ENCODE measurements at regions not wholly inside any gene's neighbourhood (a gene's known extent, or its start where the extent isn't known, plus 50 kb on each side); places are given as distances from the start of the nearest gene placed in this dataset.

GRCh38 chr5:17810734-17811133 lies 176.5 kb downstream of the TAF11L14 start:
- no peak for TF ChIP-seq Cebpa-rat (IDR thresholded peaks at IDR 0.05)
- no peaks in the 10 kb centered on the region for H3K9me3 ChIP-seq
- no peak overlapping the region for H3K27ac ChIP-seq
- no peak overlapping the region for H3K4me2 ChIP-seq
- peaks cover 1% of the 10 kb centered on the region for H3K4me1 ChIP-seq
- no peak overlapping the region for H3K9ac ChIP-seq
- H4K20me1 ChIP-seq, result no peaks in the 10 kb centered on the region
- no peaks in the 10 kb centered on the region for H3K36me3 ChIP-seq
- H3K4me3 ChIP-seq, result no peak overlapping the region
- no peaks in the 10 kb centered on the region for H3K27me3 ChIP-seq

DNA sequence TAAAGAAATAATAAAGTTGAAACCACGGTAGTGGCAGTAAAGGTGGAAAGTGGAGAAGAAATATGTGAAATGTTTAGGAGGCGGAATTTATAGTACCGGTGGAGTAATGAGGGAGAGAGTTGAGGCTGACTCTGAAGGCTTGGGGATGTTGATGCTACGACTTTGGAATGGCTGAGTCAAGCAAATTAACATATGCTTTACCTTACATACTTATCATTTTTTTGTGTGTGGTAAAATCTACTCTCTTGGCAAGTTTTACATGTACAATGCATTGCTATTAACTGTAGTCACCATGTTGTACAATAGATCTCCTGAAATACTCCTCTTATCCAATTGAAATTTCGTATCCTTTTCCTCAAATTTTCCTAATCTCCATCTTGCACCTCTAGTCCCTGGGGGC lies 179.0 kb downstream of the TAF11L14 start:
- Histone ChIP-seq H3K27me3 (no peaks in the 10 kb centered on the region), H3K4me1 (no peaks in the 10 kb centered on the region), H3K27ac (no peak overlapping the region), H3K4me2 (no peak overlapping the region), H3K36me3 (no peaks in the 10 kb centered on the region), H3K9me3 (no peaks in the 10 kb centered on the region), H4K20me1 (no peaks in the 10 kb centered on the region), H3K4me3 (no peak overlapping the region), H3K9ac (no peak overlapping the region)
- no peak for TF ChIP-seq Cebpa-rat (IDR thresholded peaks at IDR 0.05)

DNA sequence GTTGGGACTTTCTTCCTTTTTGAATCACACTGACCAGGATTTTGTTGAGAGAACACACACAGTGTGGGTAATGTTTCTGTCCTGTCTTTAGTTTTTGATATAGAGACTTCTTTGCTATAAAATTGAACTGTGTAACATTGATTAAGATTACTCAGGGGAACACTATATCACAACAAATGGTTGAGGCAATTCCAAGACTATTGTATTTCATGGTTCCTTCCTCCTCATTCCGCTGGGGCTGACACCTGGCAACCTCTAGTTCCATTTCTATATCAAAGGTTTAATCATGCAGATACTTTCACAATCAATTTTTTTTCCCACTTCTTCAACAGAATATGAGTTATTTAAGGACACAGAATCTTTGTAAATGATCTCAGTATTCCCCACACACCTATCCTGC lies 182.2 kb downstream of the TAF11L14 start:
- no peaks in the 10 kb centered on the region for H4K20me1 ChIP-seq
- no peaks in the 10 kb centered on the region for H3K27me3 ChIP-seq
- no peak overlapping the region for H3K4me3 ChIP-seq
- no peak overlapping the region for H3K4me2 ChIP-seq
- no peaks in the 10 kb centered on the region for H3K9me3 ChIP-seq
- TF ChIP-seq Cebpa-rat (IDR thresholded peaks at IDR 0.05), result no peak
- no peak overlapping the region for H3K9ac ChIP-seq
- H3K36me3 ChIP-seq, result no peaks in the 10 kb centered on the region
- no peak overlapping the region for H3K27ac ChIP-seq
- no peaks in the 10 kb centered on the region for H3K4me1 ChIP-seq

GRCh38 chr5:17816944-17817343 lies 182.7 kb downstream of the TAF11L14 start:
- H3K27ac ChIP-seq, result no peak overlapping the region
- H3K4me1 ChIP-seq, result no peaks in the 10 kb centered on the region
- H3K4me3 ChIP-seq, result no peak overlapping the region
- no peaks in the 10 kb centered on the region for H3K9me3 ChIP-seq
- no peak overlapping the region for H3K9ac ChIP-seq
- no peaks in the 10 kb centered on the region for H3K36me3 ChIP-seq
- no peaks in the 10 kb centered on the region for H4K20me1 ChIP-seq
- H3K4me2 ChIP-seq, result no peak overlapping the region
- H3K27me3 ChIP-seq, result no peaks in the 10 kb centered on the region
- no peak for TF ChIP-seq Cebpa-rat (IDR thresholded peaks at IDR 0.05)

- no peak overlapping the region for H3K9ac ChIP-seq
- H3K27me3 ChIP-seq, result no peaks in the 10 kb centered on the region
- no peaks in the 10 kb centered on the region for H4K20me1 ChIP-seq
- no peak for TF ChIP-seq Cebpa-rat (IDR thresholded peaks at IDR 0.05)
- H3K27ac ChIP-seq, result no peak overlapping the region
- H3K36me3 ChIP-seq, result no peaks in the 10 kb centered on the region
- H3K4me2 ChIP-seq, result no peak overlapping the region
- H3K9me3 ChIP-seq, result no peaks in the 10 kb centered on the region
- no peaks in the 10 kb centered on the region for H3K4me1 ChIP-seq
- H3K4me3 ChIP-seq, result no peak overlapping the region
Measured at GRCh38 chr5:17817990-17818389, 183.7 kb downstream of the TAF11L14 start.

- Histone ChIP-seq H3K27ac (no peak overlapping the region), H3K9ac (no peak overlapping the region), H3K9me3 (no peaks in the 10 kb centered on the region), H3K27me3 (no peaks in the 10 kb centered on the region), H3K4me2 (no peak overlapping the region), H3K4me1 (no peaks in the 10 kb centered on the region), H3K4me3 (no peak overlapping the region), H4K20me1 (no peaks in the 10 kb centered on the region), H3K36me3 (no peaks in the 10 kb centered on the region)
- no peak for TF ChIP-seq Cebpa-rat (IDR thresholded peaks at IDR 0.05)
Measured at GRCh38 chr5:17819783-17820182, 185.5 kb downstream of the TAF11L14 start.

- Histone ChIP-seq H3K4me3 (no peak overlapping the region), H3K9me3 (no peaks in the 10 kb centered on the region), H3K36me3 (no peaks in the 10 kb centered on the region), H4K20me1 (no peaks in the 10 kb centered on the region), H3K27me3 (no peaks in the 10 kb centered on the region), H3K27ac (no peak overlapping the region), H3K9ac (no peak overlapping the region), H3K4me1 (no peaks in the 10 kb centered on the region), H3K4me2 (no peak overlapping the region)
- TF ChIP-seq Cebpa-rat (IDR thresholded peaks at IDR 0.05), result no peak
Measured at GRCh38 chr5:17828681-17829080, 194.4 kb downstream of the TAF11L14 start.

DNA sequence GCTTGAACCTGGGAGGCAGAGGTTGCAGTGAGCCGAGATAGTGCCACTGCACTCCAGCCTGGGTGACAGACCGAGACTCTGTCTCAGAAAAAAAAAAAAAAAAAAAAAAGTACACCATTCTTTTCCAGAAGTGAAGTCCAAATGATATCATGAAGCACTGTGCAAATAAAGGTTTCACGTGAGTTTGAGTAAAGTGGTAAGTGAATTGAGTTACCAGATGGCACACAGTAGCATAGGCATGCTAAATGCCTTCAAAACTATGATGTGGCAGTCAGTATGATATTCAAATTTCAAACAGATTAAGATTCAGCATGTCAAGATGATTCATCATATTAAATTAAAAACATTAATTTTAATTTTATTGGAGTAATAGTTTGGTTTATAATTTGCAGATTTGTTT lies 195.2 kb downstream of the TAF11L14 start:
- Histone ChIP-seq H3K4me1 (no peaks in the 10 kb centered on the region), H3K27me3 (no peaks in the 10 kb centered on the region), H3K36me3 (no peaks in the 10 kb centered on the region), H3K4me3 (no peak overlapping the region), H3K9me3 (no peaks in the 10 kb centered on the region), H4K20me1 (no peaks in the 10 kb centered on the region), H3K27ac (no peak overlapping the region), H3K4me2 (no peak overlapping the region), H3K9ac (no peak overlapping the region)
- TF ChIP-seq Cebpa-rat (IDR thresholded peaks at IDR 0.05), result no peak

DNA sequence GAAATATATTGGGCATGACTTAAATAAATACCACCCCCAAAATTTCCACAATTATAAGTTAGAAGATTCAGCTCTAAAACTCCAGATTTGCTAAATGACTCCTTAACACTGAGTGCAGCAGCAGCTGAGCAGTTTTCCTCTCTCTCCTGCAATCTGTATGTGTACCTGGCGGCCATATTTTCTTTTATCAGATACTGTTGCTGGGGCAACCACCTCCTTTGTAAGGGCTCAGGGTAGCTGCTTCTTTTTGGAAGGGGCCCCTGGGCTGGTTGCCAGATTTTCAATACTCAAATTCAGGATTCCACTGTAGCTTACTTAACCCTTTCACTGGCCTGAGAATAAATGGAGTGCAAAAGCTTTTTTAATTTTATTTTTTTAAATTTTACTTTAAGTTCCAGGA lies 197.0 kb downstream of the TAF11L14 start:
- no peaks in the 10 kb centered on the region for H4K20me1 ChIP-seq
- H3K36me3 ChIP-seq, result no peaks in the 10 kb centered on the region
- H3K9me3 ChIP-seq, result 0 out of 2 replicates have a peak, but pooled peaks cover 3% of the 10 kb centered on the region
- TF ChIP-seq Cebpa-rat (IDR thresholded peaks at IDR 0.05), result no peak
- H3K4me1 ChIP-seq, result no peaks in the 10 kb centered on the region
- H3K27me3 ChIP-seq, result no peaks in the 10 kb centered on the region
- no peak overlapping the region for H3K9ac ChIP-seq
- H3K4me3 ChIP-seq, result no peak overlapping the region
- no peak overlapping the region for H3K27ac ChIP-seq
- no peak overlapping the region for H3K4me2 ChIP-seq

- Histone ChIP-seq H3K27ac (no peak overlapping the region), H3K9me3 (0 out of 2 replicates have a peak, but pooled peaks cover 8% of the 10 kb centered on the region), H4K20me1 (no peaks in the 10 kb centered on the region), H3K27me3 (no peaks in the 10 kb centered on the region), H3K4me2 (no peak overlapping the region), H3K4me1 (no peaks in the 10 kb centered on the region), H3K4me3 (no peak overlapping the region), H3K9ac (no peak overlapping the region), H3K36me3 (no peaks in the 10 kb centered on the region)
- no peak for TF ChIP-seq Cebpa-rat (IDR thresholded peaks at IDR 0.05)
Measured at GRCh38 chr5:17832949-17833745, 198.9 kb downstream of the TAF11L14 start.

Data from BLaER1 (cell line).